Dedifferentiated amniotic fluid mesenchymal stem cell (primary cell): ENCODE measurements at regions not wholly inside any gene's neighbourhood (a gene's known extent, or its start where the extent isn't known, plus 50 kb on each side); places are given as distances from the start of the nearest gene placed in this dataset.
"Not testable (repeated sequence)": the region's sequence is repeated elsewhere in the genome, so short reads cannot be mapped to it uniquely, and the experiment has no call there.

Source experiments
- DNase-seq: peaks from one replicate; pipeline ENCODE4 v3.0.0-alpha.2; 2016; ENCODE audit errors: extremely low spot score

DNA sequence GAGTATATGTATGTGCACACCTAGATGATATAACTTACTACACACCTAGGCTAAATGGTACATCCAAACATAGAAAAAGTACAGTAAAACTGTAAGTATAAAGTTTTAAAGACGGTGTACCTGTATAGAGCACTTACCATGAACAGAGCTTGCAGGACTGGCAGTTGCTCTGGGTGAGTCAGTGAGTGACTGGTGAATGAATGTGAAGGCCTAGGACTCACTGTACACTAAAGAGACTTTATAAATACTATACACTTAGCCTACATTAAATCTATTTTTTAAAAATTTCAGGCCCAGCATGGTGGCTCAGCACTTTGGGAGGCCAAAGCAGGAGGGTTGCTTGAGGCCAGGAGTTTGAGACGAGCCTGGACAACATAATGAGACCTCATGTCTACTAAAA lies 195.3 kb downstream of the FZD1 start:
- DNase-seq, result no peak

DNA sequence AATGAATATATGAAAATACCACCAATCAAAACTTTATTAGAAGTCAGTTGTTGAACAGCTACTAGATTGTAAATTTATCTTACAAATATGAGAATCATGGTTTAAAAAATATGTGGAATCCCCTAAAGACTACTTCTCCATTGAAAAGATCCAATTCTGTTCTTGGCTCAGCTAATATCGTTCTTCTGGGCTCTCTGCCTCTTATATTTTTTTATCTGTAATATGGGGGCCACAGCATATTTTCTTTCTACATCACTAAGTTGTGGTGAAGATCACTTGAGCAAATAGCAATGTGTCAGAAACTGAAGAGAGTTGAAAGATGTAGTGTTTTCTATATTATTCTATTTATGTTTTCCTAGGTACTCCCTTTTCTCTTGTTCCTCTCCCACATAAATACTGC lies 198.1 kb downstream of the FZD1 start:
- peak; percentile 7 for DNase-seq

GRCh38 chr7:91463330-91463729 lies 199.1 kb downstream of the FZD1 start:
- no peak for DNase-seq

DNA sequence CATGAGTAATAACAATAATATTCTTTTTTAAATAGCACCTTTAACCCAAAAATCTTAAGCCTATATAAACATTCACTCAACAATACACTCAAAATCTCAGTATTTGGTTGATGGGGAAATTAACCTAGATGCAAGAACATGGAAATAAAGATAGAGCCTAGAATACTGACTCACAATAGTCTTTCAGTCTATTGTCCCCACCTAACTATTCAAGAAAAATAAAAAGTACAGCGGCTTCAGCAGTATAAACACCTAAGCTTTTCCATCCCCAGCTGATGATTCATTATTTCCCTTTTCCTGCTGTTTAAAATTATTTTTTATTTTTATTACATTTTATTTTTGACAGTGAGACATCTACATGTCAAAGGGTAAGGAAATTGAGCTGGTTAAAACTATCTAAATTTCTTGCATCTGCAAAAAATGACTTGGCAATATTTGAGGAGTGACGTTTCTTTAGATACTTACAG lies 201.4 kb downstream of the FZD1 start:
- peak; percentile 26 for DNase-seq

GRCh38 chr7:91468256-91468655 lies 204.0 kb downstream of the FZD1 start:
- no peak for DNase-seq

GRCh38 chr7:91473619-91474018 lies 209.4 kb downstream of the FZD1 start:
- DNase-seq, result no peak

DNA sequence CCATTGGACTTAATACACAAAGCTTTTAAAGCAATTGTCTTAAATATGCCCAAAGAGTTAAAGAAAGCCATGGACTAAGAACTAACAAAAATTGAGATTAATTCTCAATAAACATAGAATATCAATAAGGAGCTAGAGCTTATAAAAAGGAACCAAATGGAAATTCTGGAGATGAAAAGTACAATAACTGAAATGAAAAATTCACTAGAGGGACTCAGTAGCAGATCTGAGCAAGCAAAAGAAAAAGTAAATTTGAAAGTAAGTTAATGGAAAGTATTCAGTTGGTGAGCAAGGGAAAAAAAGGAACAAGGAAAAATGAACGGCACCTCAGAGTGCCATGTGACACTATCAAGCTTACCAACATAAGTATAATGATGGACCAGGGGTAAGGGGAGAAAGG lies 209.8 kb downstream of the FZD1 start:
- DNase-seq, result no peak

- not testable (repeated sequence) for DNase-seq
Observed at GRCh38 chr7:91480470-91480869, 216.2 kb downstream of the FZD1 start.

DNA sequence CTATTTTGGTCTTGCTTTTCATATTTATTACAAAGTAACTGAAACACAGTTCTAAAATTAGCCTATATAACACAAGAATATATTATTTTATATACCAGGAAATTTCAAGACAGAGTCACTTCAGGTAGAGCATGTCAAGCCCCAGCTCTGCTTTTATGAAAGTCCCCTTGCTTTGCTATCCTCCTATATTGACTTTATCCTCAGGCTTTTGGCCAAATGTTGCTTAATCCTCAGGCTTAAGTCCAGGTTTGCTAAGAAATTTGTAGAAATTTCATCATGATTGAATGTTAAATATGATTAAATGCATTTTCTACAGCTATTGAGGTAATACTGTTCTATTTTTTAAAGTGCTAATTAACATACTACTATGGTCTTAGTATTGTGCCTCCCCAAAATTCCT lies 227.6 kb downstream of the FZD1 start:
- no peak for DNase-seq

DNA sequence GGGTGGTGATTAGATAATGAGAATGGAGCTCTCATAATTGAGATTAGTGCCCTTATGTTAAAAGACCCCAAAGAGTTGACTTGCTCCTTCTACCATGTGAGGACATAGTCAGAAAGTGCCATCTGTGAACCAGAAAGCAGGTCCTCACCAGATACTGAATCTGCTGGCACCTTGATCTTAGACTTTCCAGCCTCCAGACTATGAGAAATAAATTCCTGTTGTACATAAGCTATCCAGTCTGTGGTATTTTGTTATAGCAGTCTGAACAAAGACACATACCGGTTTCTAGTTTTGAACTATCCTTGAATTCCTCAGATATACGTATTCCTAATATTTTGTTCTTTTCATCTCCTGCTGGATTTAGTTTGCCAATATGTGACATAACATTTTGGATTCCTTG lies 228.1 kb downstream of the FZD1 start:
- DNase-seq, result no peak

DNA sequence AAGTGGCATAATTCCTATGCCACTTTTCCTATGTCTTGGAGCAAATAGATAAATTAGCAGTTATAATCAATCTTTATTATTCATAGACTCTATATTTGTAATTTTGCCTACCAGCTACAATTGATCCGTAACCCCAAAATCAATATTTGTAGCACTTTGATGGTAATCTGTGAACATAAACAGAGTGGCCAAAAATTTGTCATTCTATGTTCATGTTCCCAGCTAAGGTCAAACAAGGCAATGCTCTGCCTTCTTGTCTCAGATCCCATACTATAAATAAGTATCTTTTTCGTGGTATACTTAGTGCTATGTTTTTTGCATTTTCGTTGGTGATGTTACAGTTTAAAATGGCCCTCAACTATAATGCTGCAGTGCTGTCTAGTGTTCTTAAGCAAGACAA lies 228.5 kb downstream of the FZD1 start:
- no peak for DNase-seq

- DNase-seq, result no peak
Observed at GRCh38 chr7:91494450-91494849, 230.2 kb downstream of the FZD1 start.

- DNase-seq, result no peak
Observed at GRCh38 chr7:91496251-91496820, 232.1 kb downstream of the FZD1 start.

DNA sequence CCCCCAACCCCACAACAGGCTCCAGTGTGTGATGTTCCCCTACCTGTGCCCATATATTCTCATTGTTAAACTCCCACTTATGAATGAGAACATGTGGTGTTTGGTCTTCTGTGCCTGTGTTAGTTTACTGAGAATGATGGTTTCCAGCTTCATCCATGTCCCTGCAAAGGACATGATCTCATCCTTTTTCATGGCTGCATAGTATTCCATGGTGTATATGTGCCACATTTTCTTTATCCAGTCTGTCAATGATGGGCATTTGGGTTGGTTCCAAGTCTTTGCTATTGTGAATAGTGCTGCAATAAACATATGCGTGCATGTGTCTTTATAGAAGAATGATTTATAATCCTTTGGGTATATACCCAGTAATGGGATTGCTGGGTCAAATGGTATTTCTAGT lies 233.0 kb downstream of the FZD1 start:
- not testable (repeated sequence) for DNase-seq

DNA sequence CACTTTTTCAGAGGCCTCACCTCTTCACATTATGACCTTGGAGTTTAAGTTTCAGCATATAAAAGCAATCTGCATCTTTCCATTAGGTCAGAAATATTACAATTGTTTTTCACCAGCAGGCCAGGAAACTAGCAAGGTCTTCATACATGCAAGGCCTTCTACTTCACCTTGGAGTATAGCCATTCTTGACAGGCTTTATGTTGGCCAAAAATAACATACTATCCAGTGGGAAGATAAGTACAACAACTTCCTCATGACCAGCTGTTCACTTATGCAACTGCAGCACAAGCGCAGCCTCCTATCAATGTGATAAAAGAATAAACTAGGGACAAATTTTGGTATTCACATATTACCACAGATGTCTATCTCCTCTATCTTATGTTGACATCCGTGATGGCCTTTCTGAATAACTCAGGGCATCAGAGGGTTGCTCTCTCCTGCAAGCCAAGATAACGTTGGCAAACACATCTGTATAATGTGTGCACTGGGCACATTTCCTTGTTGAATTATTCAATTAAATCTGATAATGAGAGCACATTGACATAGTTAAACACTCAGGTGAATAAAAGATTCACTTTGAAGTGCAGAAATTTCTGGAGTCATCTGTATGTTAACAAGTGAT lies 239.8 kb downstream of the FZD1 start:
- no peak for DNase-seq

GRCh38 chr7:91504919-91505318 lies 240.7 kb downstream of the FZD1 start:
- no peak for DNase-seq

GRCh38 chr7:91506966-91507365 lies 242.7 kb downstream of the FZD1 start:
- DNase-seq, result not testable (repeated sequence)

GRCh38 chr7:91511861-91512260 lies 247.6 kb downstream of the FZD1 start:
- not testable (repeated sequence) for DNase-seq

DNA sequence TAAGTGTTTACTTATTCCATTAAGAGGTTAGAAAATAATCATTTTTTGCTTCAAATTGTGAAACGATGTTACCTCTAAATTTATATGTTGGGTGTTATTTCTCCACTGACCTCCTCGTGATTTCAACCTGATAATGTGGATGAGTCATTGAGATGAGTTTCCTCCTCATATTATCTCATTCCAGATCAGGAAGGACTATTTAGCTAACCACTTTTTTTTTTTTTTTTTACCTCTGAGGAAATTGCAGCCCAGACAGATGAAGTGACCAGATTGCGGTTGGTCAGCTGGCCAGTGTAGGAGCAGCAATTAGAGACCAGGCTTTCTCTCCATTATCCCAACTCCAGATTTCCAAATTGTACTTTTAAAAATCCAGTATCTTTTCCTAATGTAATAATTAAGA lies 248.7 kb downstream of the FZD1 start:
- no peak for DNase-seq

GRCh38 chr7:91514591-91514990 lies 250.4 kb downstream of the FZD1 start:
- DNase-seq, result no peak

GRCh38 chr7:91515961-91516360 lies 251.7 kb downstream of the FZD1 start:
- no peak for DNase-seq

GRCh38 chr7:91517201-91517785 lies 253.1 kb downstream of the FZD1 start:
- DNase-seq, result no peak

GRCh38 chr7:91518058-91518457 lies 253.8 kb downstream of the FZD1 start:
- no peak for DNase-seq
